SK-N-SH (cell line): ENCODE measurements at regions not wholly inside any gene's neighbourhood (a gene's known extent, or its start where the extent isn't known, plus 50 kb on each side); places are given as distances from the start of the nearest gene placed in this dataset.

Source experiments
- CTCF ChIA-PET: fragments of 300-600, 350-600 bp; formaldehyde crosslinking; extraction: SDS; loops from one replicate; lab custom pipeline; 2021; lab: Yijun Ruan, JAX
- POLR2A ChIA-PET: fragments of 350-600 bp; sonication (Branson Sonifier 250); formaldehyde crosslinking; extraction: SDS; loops from one replicate; lab custom pipeline; 2020; ENCODE audit warnings: antibody characterized with exemption, inconsistent platforms; lab: Yijun Ruan, JAX
- DNase-seq: peaks from one replicate; pipeline ENCODE4 v3.0.0; 2012
- H2AFZ ChIP-seq: fragments of 200-600 bp; sonication (generic); 2 replicates; pipeline ENCODE4 v1.8.1; 2016; ENCODE audit warnings: antibody characterized with exemption, mild to moderate bottlenecking, low read depth
- H3F3A ChIP-seq: fragments of 200-600 bp; sonication (generic); replicated peaks from 2 replicates; pipeline ENCODE3; 2016; ENCODE audit warnings: antibody characterized with exemption, mild to moderate bottlenecking; ENCODE audit not compliant: insufficient read depth
- H3K27ac ChIP-seq, 2 experiments: fragments of 200-500 bp in 1 of 2; fragments of 200-600 bp in 1 of 2; sonication (Bioruptor generic) in 1 of 2; sonication (generic), shearing (Covaris generic) in 1 of 2; 2 replicates each; pipeline versions ENCODE4 v1.5.1 to v1.6.1; 2014 to 2016; ENCODE audit warnings: low read depth in 2 of 2, inconsistent platforms in 1 of 2, low read length in 1 of 2, mild to moderate bottlenecking in 1 of 2, mixed read lengths in 1 of 2
- H3K27me3 ChIP-seq: fragments of 200-600 bp; sonication (generic), shearing (Covaris generic); 2 replicates; pipeline ENCODE4 v1.6.1; 2016; ENCODE audit warnings: mixed run types; ENCODE audit not compliant: insufficient read depth
- H3K36me3 ChIP-seq, 2 experiments: fragments of 200-500 bp in 1 of 2; fragments of 200-600 bp in 1 of 2; sonication (Bioruptor generic) in 1 of 2; sonication (generic) in 1 of 2; replicated peaks in 1 of 2; 2 replicates each; pipeline versions ENCODE3 to v1.5.1; 2014 to 2016; ENCODE audit warnings: low read length in 1 of 2, mild to moderate bottlenecking in 1 of 2; ENCODE audit not compliant: insufficient read depth in 2 of 2, control insufficient read depth in 1 of 2
- H3K4me1 ChIP-seq, 2 experiments: fragments of 200-500 bp in 1 of 2; fragments of 200-600 bp in 1 of 2; sonication (Bioruptor generic) in 1 of 2; sonication (generic), shearing (Covaris generic) in 1 of 2; 2 replicates each; pipeline versions ENCODE4 v1.5.1 to v1.6.1; 2014 to 2016; ENCODE audit warnings: low read depth in 1 of 2, low read length in 1 of 2, mixed run types in 1 of 2; ENCODE audit not compliant: insufficient read depth in 2 of 2, control insufficient read depth in 1 of 2
- H3K4me2 ChIP-seq: fragments of 200-600 bp; sonication (generic), shearing (Covaris generic); 2 replicates; pipeline ENCODE4 v1.6.1; 2017; ENCODE audit warnings: mixed run types
- H3K4me3 ChIP-seq, 2 experiments: fragments of 200-500 bp in 1 of 2; fragments of 200-600 bp in 1 of 2; sonication (Bioruptor generic) in 1 of 2; sonication (generic), shearing (Covaris generic) in 1 of 2; 2 replicates each; pipeline versions ENCODE4 v1.5.1 to v1.8.1; 2014 to 2016; ENCODE audit warnings: low read depth in 2 of 2, inconsistent platforms in 1 of 2, low read length in 1 of 2, mild to moderate bottlenecking in 1 of 2, mixed read lengths in 1 of 2, moderate library complexity in 1 of 2
- H3K79me2 ChIP-seq: fragments of 200-600 bp; sonication (generic); 2 replicates; pipeline ENCODE4 v1.8.1; 2017; ENCODE audit warnings: mild to moderate bottlenecking; ENCODE audit not compliant: insufficient read depth
- H3K9ac ChIP-seq: fragments of 200-600 bp; sonication (generic); 2 replicates; pipeline ENCODE4 v1.6.1; 2017; ENCODE audit warnings: mixed run types
- H3K9me2 ChIP-seq: fragments of 200-600 bp; sonication (generic); 2 replicates; pipeline ENCODE4 v1.6.1; 2017; ENCODE audit warnings: mixed run types
- H3K9me3 ChIP-seq: fragments of 200-600 bp; sonication (generic); 2 replicates; pipeline ENCODE4 v1.6.1; 2017; ENCODE audit warnings: mixed run types, mild to moderate bottlenecking, moderate library complexity
- H4K20me1 ChIP-seq: fragments of 200-600 bp; sonication (generic); 2 replicates; pipeline ENCODE4 v1.6.1; 2017; ENCODE audit warnings: mild to moderate bottlenecking, mixed run types; ENCODE audit not compliant: insufficient read depth
- CTCF ChIP-seq: fragments of 200-600 bp; sonication (generic); IDR thresholded peaks from 2 replicates; pipeline ENCODE4 v1.6.1; 2017; ENCODE audit warnings: antibody characterized with exemption, mild to moderate bottlenecking, moderate library complexity
- EP300 ChIP-seq, 2 experiments: IDR thresholded peaks; 2 replicates each; pipeline versions ENCODE4 v1.4.0 to v1.6.1; 2012; ENCODE audit warnings: borderline replicate concordance in 1 of 2, low read depth in 1 of 2, low read length in 1 of 2
- FOSL2 ChIP-seq: IDR thresholded peaks from 2 replicates; pipeline ENCODE4 v1.4.0; 2012; ENCODE audit warnings: low read depth, mild to moderate bottlenecking, moderate library complexity, borderline replicate concordance
- FOXJ3 ChIP-seq: sonication (generic); formaldehyde crosslinking; IDR thresholded peaks from 2 replicates; pipeline ENCODE4 v1.5.1; 2020; ENCODE audit warnings: mild to moderate bottlenecking, missing genetic modification reagents
- FOXM1 ChIP-seq: IDR thresholded peaks from 2 replicates; pipeline ENCODE4 v1.4.0; 2012; ENCODE audit warnings: low read depth, mild to moderate bottlenecking
- GATA2 ChIP-seq: sonication (generic); formaldehyde crosslinking; IDR thresholded peaks from 2 replicates; pipeline ENCODE4 v1.5.0; 2020; ENCODE audit warnings: mild to moderate bottlenecking, missing genetic modification reagents
- JUND ChIP-seq: IDR thresholded peaks from 2 replicates; pipeline ENCODE4 v1.4.0; 2012
- MAX ChIP-seq: IDR thresholded peaks from 2 replicates; pipeline ENCODE4 v1.4.0; 2012; ENCODE audit warnings: low read depth
- MEF2A ChIP-seq: IDR thresholded peaks from 2 replicates; pipeline ENCODE4 v1.4.0; 2012; ENCODE audit warnings: low read depth, borderline replicate concordance
- MXI1 ChIP-seq: IDR thresholded peaks from 2 replicates; pipeline ENCODE4 v1.6.1; 2012; ENCODE audit warnings: mild to moderate bottlenecking, low read depth, low read length, improper control_type of control experiment
- PBX3 ChIP-seq: IDR thresholded peaks from 2 replicates; pipeline ENCODE4; 2012
- POLR2AphosphoS5 ChIP-seq: IDR thresholded peaks from 2 replicates; pipeline ENCODE4 v1.6.1; 2012; ENCODE audit warnings: low read depth, low read length
- RAD21 ChIP-seq: IDR thresholded peaks from 2 replicates; pipeline ENCODE4 v1.6.1; 2012; ENCODE audit warnings: mild to moderate bottlenecking, low read length
- RCOR1 ChIP-seq: fragments of 150-350 bp; IDR thresholded peaks from 2 replicates; pipeline ENCODE4 v1.6.1; 2017; ENCODE audit warnings: antibody characterized with exemption, low read length
- REST ChIP-seq: IDR thresholded peaks from 2 replicates; pipeline ENCODE4 v1.6.1; 2012; ENCODE audit warnings: mild to moderate bottlenecking, low read depth, low read length, moderate library complexity
- SIN3A ChIP-seq: IDR thresholded peaks from 2 replicates; pipeline ENCODE4 v1.6.1; 2012; ENCODE audit warnings: low read depth, mild to moderate bottlenecking, low read length, moderate library complexity, borderline replicate concordance
- SMC3 ChIP-seq: IDR thresholded peaks from 2 replicates; pipeline ENCODE4 v1.6.1; 2012; ENCODE audit warnings: low read depth, low read length, improper control_type of control experiment
- TCF12 ChIP-seq: IDR thresholded peaks from 2 replicates; pipeline ENCODE4 v1.4.0; 2012
- TEAD4 ChIP-seq: IDR thresholded peaks from 2 replicates; pipeline ENCODE4 v1.4.0; 2012; ENCODE audit warnings: mild to moderate bottlenecking, borderline replicate concordance; ENCODE audit not compliant: insufficient read depth
- USF1 ChIP-seq: IDR thresholded peaks from 2 replicates; pipeline ENCODE4 v1.4.0; 2012; ENCODE audit warnings: low read depth, borderline replicate concordance
- YY1 ChIP-seq: IDR thresholded peaks from 2 replicates; pipeline ENCODE4 v1.4.0; 2012; ENCODE audit warnings: low read depth, mild to moderate bottlenecking
- WGBS: methylation state at CpG from one replicate; pipeline ENCODE4 v1.1.6; 2017; ENCODE audit warnings: low lambda C conversion rate; 5-methylcytosine and 5-hydroxymethylcytosine counted together

- no peak overlapping the region for H3K9ac ChIP-seq
- H4K20me1 ChIP-seq, result no peaks in the 10 kb centered on the region
- no peak for DNase-seq
- 5% methylated on average over 1 of the region's 1 CpG for WGBS
- H3K36me3 ChIP-seq, result no peaks in the 10 kb centered on the region
- no peak overlapping the region for H3K27ac ChIP-seq
- ChIA-PET POLR2A (no interaction called here), CTCF (no interaction called here)
- H3K9me3 ChIP-seq, result no peaks in the 10 kb centered on the region
- no peaks in the 10 kb centered on the region for H3K27me3 ChIP-seq
- no peak overlapping the region for H2AFZ ChIP-seq
- H3K4me3 ChIP-seq, result no peak overlapping the region
- no peaks in the 10 kb centered on the region for H3K9me2 ChIP-seq
- no peaks in the 10 kb centered on the region for H3F3A ChIP-seq
- no peaks in the 10 kb centered on the region for H3K4me1 ChIP-seq
- TF ChIP-seq CTCF (no peak), MXI1 (no peak), MAX (no peak), EP300 (IDR thresholded peaks at IDR 0.05; ENCODE audit: borderline replicate concordance in 1 of 2, low read depth in 1 of 2, low read length in 1 of 2) (no peak), SMC3 (no peak), REST (no peak), SIN3A (no peak)
- no peaks in the 10 kb centered on the region for H3K79me2 ChIP-seq
- no peak overlapping the region for H3K4me2 ChIP-seq
Measured at GRCh38 chr12:126963825-126964224, 1303.1 kb upstream of the TMEM132C start.

- no peak overlapping the region for H3K27ac ChIP-seq
- whole genome bisulfite sequencing, result 11% methylated on average over 3 of the region's 3 CpGs
- no peaks in the 10 kb centered on the region for H4K20me1 ChIP-seq
- H3K27me3 ChIP-seq, result no peaks in the 10 kb centered on the region
- DNase-seq, result no peak
- no peak overlapping the region for H2AFZ ChIP-seq
- H3K79me2 ChIP-seq, result no peaks in the 10 kb centered on the region
- H3K4me2 ChIP-seq, result no peak overlapping the region
- CTCF ChIA-PET, result interaction anchor here (0.9 kb wide), 1 partner anchor 9 kb away, joined by 3 read pairs; no protein-coding TSS in a partner anchor
- H3K9ac ChIP-seq, result no peak overlapping the region
- no peak overlapping the region for H3K4me3 ChIP-seq
- H3K36me3 ChIP-seq, result no peaks in the 10 kb centered on the region
- no peaks in the 10 kb centered on the region for H3K4me1 ChIP-seq
- no peaks in the 10 kb centered on the region for H3F3A ChIP-seq
- no peaks in the 10 kb centered on the region for H3K9me2 ChIP-seq
- H3K9me3 ChIP-seq, result no peaks in the 10 kb centered on the region
- POLR2A ChIA-PET, result no interaction called here
- TF ChIP-seq MEF2A (no peak), RAD21 (no peak), USF1 (no peak), SMC3 (no peak), RCOR1 (no peak), PBX3 (no peak), YY1 (no peak), SIN3A (no peak), FOSL2 (no peak), TEAD4 (no peak), POLR2AphosphoS5 (no peak), JUND (no peak), MXI1 (no peak), TCF12 (no peak), FOXM1 (no peak), GATA2 (CRISPR knock-in tag) (no peak), FOXJ3 (CRISPR knock-in tag) (no peak), EP300 (IDR thresholded peaks at IDR 0.05; ENCODE audit: borderline replicate concordance in 1 of 2, low read depth in 1 of 2, low read length in 1 of 2) (no peak), MAX (no peak)
Measured at GRCh38 chr12:126966498-126966897, 1300.5 kb upstream of the TMEM132C start.
